ENCODE measurements at regions not wholly inside any gene's neighbourhood (a gene's known extent, or its start where the extent isn't known, plus 50 kb on each side); places are given as distances from the start of the nearest gene placed in this dataset.
"Not testable (repeated sequence)": the region's sequence is repeated elsewhere in the genome, so short reads cannot be mapped to it uniquely, and the experiment has no call there.

DNA sequence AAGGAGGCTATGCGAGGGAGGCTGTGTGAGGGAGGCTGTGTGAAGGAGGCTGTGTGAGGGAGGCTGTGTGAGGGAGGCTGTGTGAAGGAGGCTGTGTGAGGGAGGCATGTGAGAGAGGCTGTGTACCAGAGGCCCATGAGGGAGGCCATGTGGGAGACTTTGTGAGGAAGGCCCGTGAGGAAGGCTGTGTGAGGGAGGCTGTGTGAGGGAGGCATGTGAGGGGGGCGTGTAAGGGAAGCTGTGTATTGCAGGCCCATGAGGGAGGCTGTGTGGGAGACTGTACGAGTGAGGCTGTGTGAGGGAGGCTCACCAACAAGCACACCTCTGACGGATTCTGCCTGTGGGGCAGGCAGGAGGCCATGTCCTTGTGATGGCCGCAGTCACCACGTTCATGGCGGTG, 122.7 kb upstream of the RNF32 start:
- intact Hi-C loops (cut with DNase I); DNase-seq: not testable (repeated sequence)

DNA sequence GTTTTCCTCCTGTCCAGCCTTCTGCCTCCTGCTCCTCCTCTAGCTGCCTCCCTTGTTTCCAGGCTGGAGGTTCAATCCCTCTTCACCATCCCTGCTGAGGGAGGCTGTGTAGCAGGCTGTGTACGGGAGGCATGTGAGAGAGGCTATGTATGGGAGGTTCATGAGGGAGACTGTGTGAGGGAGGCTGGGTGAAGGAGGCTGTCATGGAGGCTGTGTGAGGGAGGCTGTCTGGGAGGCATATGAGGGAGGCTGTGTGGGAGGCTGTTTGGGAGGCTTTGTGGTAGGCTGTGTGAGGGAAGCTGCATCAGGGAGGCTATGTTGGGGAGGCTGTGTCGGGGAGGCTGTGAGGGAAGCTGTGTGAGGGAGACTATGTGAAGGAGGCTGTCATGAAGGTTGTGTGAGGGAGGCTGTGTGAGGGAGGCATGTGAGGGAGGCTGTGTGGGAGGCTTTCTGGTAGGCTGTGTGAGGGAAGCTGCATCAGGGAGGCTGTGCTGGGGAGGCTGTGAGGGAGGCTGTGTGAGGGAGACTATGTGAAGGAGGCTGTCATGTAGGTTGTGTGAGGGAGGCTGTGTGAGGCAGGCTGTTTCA, 123.7 kb upstream of the RNF32 start:
- intact Hi-C loops (cut with DNase I) = loop anchor here (1.0 kb wide), 1 partner anchor 247 kb away; no protein-coding TSS in a partner anchor
- no peak for DNase-seq

DNA sequence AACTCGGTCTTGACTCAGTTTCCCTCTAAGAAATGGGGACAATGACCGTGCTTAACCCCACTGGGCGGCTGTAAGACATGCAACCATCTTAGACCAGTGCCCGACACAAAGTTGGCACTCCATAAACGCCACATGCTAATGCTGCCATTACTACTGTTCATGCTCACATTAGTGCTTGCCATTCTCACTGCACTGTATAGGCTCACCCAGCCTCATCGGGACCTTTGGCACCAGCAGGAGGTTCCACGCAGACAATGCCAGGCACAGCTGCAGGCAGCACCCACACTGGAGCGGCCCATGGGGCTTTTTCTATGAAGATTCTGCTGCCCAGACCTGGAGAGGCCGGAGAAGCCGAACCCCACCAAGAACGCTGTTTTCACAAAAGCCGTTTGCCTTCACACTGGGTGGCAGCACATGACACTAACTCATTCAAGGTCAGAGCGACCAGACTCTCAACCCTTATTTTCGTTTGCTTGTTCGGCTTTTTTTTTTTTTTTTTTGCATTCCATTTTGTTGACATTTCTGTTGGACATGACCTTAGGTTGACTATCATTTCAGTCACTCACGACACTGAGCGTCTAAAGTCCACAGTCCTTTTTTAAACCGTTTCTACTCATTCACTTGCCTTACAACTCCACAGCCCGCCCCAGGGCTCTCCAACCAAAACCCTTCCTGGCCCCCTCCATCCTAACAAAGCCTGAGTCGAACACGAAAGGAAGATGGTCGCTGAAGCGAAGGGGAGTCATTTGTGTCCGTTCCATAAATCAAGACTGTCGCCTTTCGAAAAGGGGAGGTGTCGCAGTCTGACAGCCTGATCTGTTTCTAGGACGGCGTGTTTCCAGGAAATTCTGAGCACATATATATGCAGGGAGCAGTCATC, 124.4 kb upstream of the RNF32 start:
- intact Hi-C loops (cut with DNase I) = loop anchor here (1.0 kb wide), 1 partner anchor 248 kb away; no protein-coding TSS in a partner anchor
- peak in 4 of 10 donors; percentile 17 to 80 (median 38) for DNase-seq

DNA sequence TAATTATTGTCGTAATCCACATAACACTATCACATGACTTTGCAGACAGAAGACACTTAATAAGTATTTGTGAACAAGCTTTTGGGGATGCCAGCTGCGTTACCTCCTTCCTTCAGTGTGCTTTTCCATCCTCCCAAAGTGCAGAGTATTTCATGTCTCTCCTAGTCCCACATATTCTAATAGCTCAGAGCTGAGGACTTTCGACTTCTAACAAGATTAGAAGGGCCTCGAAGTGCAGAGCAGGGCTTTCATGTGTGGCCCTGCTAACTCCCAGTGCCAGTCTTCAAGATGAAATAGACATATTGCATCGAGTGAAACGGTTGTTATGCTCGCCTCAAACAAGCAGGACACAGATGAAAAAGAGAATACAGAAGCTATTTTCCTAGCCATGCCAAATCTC, 125.7 kb upstream of the RNF32 start:
- intact Hi-C loops (cut with DNase I) = no loop called here
- DNase-seq = no peak

DNA sequence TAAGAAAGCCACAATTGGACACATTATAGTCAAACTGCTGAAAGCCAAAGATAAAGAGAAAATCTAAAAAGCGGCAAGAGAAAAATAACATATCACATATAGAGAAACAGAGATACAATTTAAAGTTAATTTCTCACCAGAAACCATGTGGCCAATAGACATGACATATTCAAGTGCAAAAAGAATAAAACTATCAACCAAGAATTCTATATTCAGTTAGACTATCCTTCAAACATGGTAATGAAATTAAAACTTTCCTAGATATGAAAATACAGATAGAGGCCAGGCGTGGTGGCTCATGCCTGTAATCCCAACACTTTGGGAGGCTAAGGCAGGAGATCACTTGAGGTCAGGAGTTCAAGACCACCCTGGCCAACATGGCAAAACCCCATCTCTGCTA, 129.1 kb upstream of the RNF32 start:
- no peak for DNase-seq
- intact Hi-C loops (cut with DNase I) = no loop called here

DNA sequence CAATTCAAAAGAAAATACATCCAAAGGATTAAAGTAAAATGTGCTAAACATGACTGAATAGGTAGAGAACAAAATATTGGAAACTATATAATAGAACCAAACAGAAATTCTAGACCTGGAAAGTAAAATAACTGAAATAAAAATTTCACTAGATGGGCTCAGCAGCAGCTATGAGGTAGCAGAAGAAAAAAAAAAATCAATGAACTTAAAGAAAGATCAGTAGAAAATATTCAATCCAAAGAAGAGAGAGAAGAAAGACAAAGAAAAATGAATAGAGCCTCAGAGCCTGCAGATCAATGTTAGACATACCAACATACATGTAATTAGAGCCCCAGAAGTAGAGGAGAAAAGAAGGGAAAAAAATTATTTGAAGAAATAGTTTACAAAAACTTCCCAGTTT, 129.6 kb upstream of the RNF32 start:
- no peak for DNase-seq
- intact Hi-C loops (cut with DNase I) = no loop called here

DNA sequence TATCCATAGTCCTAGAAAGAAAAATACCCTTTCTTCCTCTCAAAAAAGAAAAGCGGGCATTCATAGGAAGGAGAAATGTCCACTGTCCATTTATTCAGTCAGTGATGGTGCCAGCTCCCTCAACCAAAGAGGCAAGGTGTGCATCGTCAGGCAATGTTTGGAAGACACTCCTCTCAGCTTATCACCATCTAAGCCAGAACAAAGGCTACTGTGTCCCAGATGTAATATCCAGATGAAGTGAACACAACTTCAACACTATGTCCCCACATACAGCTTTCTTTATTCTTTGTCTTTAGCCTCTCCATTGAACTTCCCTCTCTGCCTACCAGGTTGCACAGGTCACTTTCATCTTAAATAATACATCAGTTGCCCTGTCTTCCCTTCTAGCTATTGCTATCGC, 131.4 kb upstream of the RNF32 start:
- no peak for DNase-seq
- intact Hi-C loops (cut with DNase I) = no loop called here

DNA sequence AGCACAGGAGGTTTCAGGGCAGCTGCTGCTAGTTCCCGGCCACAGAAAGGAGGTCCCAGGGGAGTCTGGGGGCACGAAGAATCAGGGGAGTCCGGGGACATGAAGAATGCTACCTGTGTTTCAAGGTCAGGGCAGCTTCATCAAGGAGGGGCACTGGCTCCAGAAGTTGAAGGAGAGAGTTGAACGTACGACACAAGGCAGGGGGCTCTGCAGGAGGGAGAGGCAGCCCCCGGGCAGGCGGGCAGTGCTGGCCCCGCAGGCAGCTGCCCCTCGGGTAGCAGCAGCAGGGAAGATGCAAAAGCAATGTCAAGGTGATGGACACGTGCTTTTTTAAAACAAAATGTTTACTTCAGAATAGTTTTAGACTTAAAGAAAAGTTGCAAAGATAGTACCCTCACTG, 134.7 kb upstream of the RNF32 start:
- intact Hi-C loops (cut with DNase I) = no loop called here
- peak in 1 of 10 donors; percentile 25 for DNase-seq

DNA sequence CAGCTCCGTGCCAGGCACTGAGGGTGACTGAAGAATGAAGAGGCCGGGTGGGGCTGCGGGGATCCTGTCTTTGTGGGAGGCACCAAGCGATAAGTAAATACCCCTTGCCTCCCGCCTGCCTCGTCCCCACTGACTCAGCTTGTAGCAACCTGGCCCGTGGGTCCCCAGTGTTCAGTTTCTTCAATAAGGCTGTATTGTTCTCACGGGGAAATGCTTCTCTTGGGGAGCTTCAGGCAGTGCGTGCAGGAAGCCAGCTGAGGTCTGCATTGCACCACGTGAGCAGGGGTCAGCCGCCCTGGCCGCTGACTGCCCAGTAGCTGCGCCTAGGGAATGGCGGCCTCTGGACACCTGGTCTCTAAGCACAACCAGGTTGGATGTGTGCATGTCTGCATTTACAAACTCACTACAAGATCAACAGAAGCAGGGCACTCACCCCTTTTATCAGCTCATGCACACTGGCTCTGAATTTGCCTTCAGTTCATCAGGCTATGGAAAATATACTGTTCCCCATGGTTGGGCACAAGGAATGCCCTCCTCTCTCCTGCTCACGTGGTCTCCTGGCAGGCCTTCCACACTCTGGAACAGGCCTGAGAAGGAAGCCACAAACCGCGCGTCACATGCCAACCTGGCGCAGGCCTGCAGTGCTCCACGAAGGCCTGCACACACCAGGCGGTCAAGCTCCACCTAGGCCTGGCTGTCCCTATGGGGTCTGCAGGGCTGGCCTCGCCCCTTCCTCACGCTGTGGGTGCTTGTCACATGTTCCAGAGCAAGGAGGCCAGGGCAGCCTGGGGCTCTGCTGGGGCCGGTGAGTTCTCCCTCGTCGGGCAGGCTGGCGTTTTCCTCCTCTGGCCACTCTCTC, 135.7 kb upstream of the RNF32 start:
- peak in 1 of 10 donors; percentile 73 for DNase-seq

DNA sequence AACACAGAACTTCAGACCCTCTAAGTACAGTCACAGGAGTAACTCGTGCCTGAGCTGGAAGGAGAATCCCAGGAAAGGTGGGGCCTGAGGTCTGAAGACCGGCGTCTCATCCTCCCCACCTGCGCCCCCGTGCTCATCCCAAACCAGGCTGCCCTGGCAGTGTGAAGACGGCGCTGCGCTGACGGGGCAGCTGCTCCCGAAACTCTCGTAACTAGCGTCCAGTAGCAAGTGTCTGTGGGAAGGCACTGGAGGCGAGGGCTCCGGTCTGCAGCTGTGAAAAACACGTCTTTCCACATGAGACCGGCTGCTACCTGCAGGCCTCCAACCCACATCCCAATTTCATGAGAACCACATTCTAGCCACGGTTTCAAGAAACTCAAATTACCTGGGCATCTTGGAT, 136.6 kb upstream of the RNF32 start:
- peak in 1 of 10 donors; percentile 56 for DNase-seq
- intact Hi-C loops (cut with DNase I) = no loop called here

More for the DNA sequence above, 135.7 kb upstream of the RNF32 start:
- intact Hi-C loops (cut with DNase I) = no loop called here

DNA sequence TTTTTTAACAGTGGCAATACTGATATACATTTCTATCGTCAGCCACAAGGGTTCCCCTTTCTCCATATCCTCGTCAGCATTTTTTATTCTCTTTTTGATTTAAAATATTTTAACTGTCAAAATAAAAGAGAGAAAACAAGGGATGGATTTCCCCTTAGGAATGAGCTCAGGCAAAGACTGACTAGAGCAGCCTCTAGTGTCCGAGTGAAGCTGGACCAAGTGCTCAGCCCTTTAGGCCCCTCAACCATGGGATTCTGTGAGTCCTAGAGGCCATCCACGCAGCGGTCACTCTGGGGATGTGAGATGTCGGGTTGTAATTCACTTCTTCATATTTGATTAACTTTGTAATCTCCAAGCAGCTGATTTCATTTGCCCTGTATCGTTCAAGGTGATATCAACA, 137.4 kb upstream of the RNF32 start:
- intact Hi-C loops (cut with DNase I) = no loop called here
- DNase-seq = peak in 1 of 10 donors; percentile 40

DNA sequence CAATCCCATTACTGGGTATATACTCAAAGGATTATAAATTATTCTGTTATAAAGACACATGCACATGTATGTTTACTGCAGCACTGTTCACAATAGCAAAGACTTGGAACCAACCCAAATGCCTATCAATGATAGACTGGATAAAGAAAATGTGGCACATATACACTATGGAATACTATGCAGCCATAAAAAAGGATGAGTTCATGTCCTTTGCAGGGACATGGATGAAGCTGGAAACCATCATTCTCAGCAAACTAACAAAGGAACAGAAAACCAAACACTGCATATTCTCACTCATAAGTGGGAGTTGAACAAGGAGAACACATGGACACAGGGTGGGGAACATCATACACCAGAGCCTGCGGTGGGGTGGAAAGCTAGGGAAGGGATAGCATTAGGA, 138.8 kb upstream of the RNF32 start:
- intact Hi-C loops (cut with DNase I); DNase-seq: not testable (repeated sequence)

DNA sequence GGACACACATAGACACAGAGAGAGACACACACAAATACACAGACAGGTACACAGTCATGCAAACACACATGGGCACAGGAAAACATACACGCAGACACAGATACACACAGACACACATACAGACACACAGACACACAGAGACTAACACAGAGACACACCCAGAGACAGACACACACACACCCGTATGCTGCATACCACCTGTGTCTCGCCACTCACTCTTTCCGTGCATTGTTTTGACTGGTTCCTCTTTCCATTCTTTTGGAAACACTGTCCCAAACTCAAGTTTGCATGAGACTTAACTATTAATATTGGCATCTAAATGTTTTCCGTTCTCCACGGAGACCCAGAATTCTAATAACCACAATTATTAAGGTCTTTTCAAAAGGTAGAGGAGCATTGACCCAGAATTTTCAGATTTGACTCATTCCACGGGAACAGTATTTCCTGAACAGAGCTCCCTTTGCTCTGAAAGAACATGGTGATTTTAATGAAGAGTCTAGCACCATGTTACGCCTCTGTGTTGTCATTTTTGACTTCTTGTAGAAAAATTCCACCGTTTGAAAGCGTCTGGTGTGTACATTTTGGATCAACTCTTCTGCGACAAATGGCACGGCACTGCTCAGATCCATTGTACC, 141.2 kb upstream of the RNF32 start:
- intact Hi-C loops (cut with DNase I) = no loop called here
- DNase-seq = no peak

DNA sequence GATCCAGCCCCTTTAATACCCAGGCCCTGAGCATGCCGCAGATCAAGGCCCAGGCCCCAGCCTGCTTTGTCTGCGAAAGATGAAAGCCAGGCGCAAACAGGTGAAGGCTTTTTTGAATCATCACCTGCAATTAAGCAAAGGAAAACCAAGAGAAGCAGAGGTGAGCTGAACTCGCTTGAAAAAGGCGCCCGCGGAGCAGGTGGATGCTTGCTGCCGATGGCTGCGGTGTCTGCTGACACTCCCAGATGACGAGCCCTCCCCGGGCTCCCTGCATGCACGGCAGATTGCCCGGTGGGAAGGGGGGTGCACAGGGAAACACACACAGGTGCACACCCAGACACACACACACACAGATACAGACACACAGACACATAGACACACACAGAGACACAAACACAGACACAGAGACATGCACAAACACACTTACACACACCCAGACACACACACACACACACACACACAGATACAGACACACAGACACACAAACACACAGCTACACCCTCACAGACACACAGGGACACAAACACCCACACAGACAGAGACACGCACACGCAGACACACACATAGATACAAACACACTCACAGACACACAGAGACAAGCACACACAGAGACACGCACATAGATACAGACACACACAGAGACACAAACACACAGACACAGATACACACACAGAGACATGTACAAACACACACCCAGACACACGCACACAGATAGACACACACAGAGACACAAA, 142.6 kb upstream of the RNF32 start:
- peak in 1 of 10 donors; percentile 60 for DNase-seq

DNA sequence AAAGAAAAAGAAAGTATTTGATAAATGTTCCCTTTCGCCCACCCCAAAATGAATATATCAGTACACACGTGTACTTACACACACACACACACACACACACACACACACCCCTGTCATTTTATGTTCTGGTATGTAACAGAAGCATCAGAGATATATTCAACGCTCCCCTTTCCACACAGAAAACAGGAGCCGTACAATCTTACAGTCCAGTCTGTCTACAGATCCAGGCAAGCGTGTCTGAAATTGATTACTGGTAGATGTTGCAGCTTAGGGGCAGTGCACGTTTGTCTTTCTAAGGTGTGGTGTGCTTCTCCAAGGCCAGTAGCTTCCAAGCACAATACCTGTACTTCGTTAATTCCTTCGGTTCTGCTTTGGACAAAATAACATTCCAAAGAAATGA, 143.7 kb upstream of the RNF32 start:
- intact Hi-C loops (cut with DNase I) = no loop called here
- DNase-seq = no peak

More for the DNA sequence above, 142.6 kb upstream of the RNF32 start:
- intact Hi-C loops (cut with DNase I) = no loop called here

DNA sequence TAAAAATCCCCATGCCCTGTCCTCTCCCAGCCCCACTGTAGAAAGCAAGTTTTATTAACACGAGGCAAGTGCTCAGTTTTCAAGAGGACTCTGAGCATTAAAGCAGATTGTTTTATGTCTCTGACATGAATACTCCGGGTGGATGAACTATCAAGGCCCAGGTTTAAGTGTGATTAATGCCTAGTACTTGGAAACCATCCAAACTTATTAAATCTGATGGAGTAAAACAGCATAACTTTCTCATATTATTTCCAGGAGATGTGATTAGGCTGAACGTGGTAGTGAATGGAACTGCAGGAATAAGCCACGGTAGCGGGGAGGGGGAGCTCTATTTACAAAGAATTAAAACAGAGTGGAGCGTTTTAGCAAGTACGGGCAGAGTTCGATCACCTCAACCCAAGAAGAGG, 144.2 kb upstream of the RNF32 start:
- DNase-seq = no peak
- intact Hi-C loops (cut with DNase I) = no loop called here

DNA sequence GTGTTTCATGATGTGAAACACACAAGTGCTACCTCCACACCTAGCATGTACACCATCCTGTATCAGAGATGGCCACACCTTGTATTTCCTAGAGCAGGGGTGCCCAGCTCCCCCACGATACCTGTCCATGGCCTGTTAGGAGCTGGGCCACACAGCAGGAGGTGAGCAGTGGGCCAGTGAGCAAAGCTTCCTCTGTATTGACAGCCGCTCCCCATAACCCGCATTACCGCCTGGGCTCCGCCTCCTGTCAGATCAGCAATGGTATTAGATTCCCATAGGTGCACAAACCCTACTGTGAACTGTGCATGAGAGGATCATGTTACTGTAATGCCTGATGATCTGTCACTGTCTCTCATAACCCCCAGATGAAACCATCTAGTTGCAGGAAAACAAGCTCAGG, 145.6 kb upstream of the RNF32 start:
- intact Hi-C loops (cut with DNase I) = no loop called here
- DNase-seq = no peak

DNA sequence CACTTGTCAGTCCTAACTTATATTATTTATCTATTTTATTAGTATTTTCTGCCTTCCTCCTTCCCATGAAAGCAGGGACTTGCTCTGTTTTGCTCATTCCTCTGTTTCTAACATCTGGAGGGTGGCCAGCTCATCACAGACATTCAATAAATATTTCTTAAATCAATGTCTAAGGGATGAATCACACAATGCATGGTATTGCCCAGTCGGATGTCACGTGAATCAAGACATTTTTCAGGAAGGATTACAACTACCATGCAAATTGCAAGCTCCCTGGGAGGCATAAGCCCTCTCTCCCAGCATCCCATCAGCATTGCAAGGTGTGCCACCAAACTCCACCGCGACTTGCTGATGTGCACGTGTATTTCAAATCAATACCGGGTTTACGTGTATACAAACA, 146.6 kb upstream of the RNF32 start:
- intact Hi-C loops (cut with DNase I) = no loop called here
- DNase-seq = no peak

DNA sequence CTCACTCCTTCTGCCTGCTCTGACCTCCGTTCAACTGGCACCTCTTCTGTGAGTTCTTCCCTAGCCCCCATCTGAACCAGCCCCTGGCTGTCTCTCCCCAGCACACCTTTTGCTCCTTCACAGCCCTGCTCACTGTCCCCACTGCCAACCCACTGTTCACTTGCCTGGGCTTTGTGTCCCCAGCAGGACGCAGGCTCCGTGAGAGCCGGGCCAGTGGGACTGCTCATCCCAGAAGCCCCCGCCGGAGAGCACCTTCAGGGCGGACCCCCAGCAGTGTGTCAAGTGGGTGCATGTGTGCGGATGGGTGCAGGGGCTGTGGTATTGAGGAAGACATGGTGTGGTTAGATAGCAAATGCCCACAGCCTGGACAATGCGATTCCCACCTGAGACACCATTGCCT, 148.4 kb upstream of the RNF32 start:
- peak in 1 of 10 donors; percentile 45 for DNase-seq
- intact Hi-C loops (cut with DNase I) = no loop called here

DNA sequence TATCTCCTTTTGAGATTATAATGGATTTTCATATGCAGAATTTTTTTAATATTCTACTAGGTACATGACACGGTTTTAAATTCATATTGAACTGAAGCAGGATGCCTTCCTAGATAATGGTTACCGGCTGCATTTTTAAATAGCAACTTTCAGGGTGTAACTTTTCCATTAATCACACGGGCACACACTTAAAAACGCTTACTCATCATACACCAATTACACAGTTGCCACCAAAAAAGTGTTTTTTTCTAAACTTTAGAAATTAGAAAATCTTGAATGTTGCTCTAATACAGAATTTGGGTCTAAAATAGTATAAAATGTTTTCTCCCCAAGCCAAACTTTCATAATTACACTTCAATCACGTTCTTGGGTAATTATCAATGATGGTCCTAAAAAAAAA, 149.1 kb upstream of the RNF32 start:
- no peak for DNase-seq
- intact Hi-C loops (cut with DNase I) = no loop called here

Measured in posterior cingulate gyrus (tissue), 11 donors.